Esophagus muscularis mucosa (tissue), 4 donors: ENCODE measurements at regions not wholly inside any gene's neighbourhood (a gene's known extent, or its start where the extent isn't known, plus 50 kb on each side); places are given as distances from the start of the nearest gene placed in this dataset.

ENCODE experiments used
- DNase-seq: peaks from one replicate; pipeline ENCODE4 v3.0.0-alpha.2; 2017; ENCODE audit errors: extremely low spot score
- H3K27ac ChIP-seq, 4 donors: fragments of 200-600 bp; sonication (generic); replicated peaks in 1 of 4; 1 replicate in 3 of 4; 2 replicates in 1 of 4; pipeline ENCODE4 v1.5.1; 2016 to 2019; ENCODE audit warnings: mild to moderate bottlenecking in 1 of 4
- H3K27me3 ChIP-seq, 4 donors: fragments of 200-600 bp; sonication (generic); one replicate each; pipeline versions ENCODE4 v1.5.1 to v1.6.0; 2016 to 2019
- H3K36me3 ChIP-seq, 4 donors: fragments of 200-600 bp; sonication (generic); one replicate each; pipeline ENCODE4 v1.5.1; 2016 to 2019
- H3K4me1 ChIP-seq, 4 donors: fragments of 200-600 bp; sonication (generic); one replicate each; pipeline ENCODE4 v1.5.1; 2016 to 2019
- H3K4me3 ChIP-seq, 4 donors: fragments of 200-600 bp; sonication (generic); 1 replicate in 2 of 4; 2 replicates in 2 of 4; pipeline ENCODE4 v1.5.1; 2016 to 2019; ENCODE audit warnings: mild to moderate bottlenecking in 4 of 4, moderate library complexity in 1 of 4
- H3K9me3 ChIP-seq, 4 donors: fragments of 200-600 bp; sonication (generic); 1 replicate in 3 of 4; 2 replicates in 1 of 4; pipeline ENCODE4 v1.5.1; 2016 to 2019
- EP300 ChIP-seq: sonication (generic); formaldehyde crosslinking; IDR thresholded peaks from one replicate; pipeline ENCODE4 v1.6.1; 2017; ENCODE audit warnings: antibody characterized with exemption
- POLR2A ChIP-seq: fragments of 450-650 bp; IDR thresholded peaks from one replicate; pipeline ENCODE4 v1.6.1; 2017; ENCODE audit warnings: antibody characterized with exemption, moderate library complexity, mild to moderate bottlenecking, low read depth
- POLR2AphosphoS5 ChIP-seq, 2 donors: sonication (generic); formaldehyde crosslinking; IDR thresholded peaks; one replicate each; pipeline ENCODE4 v1.6.1; 2017; ENCODE audit warnings: antibody characterized with exemption in 2 of 2
- WGBS: methylation state at CpG from one replicate; pipeline ENCODE4 v1.1.5; 2018; 5-methylcytosine and 5-hydroxymethylcytosine counted together
- intact Hi-C: fragments of 100-400 bp; cut with DNase I; formaldehyde crosslinking; loops from one replicate; pipeline ENCODE4 v1.15.1; 2023
- TF ChIP-seq, protein P1 (sequence below), 3 experiments: fragments of 200-600 bp in 2 of 3; fragments of 450-650 bp in 1 of 3; sonication (generic) in 2 of 3; IDR thresholded peaks; one replicate each; pipeline ENCODE4 v1.5.1; 2017 to 2019; ENCODE audit warnings: antibody characterized with exemption in 3 of 3, mild to moderate bottlenecking in 2 of 3, moderate library complexity in 1 of 3

DNA sequence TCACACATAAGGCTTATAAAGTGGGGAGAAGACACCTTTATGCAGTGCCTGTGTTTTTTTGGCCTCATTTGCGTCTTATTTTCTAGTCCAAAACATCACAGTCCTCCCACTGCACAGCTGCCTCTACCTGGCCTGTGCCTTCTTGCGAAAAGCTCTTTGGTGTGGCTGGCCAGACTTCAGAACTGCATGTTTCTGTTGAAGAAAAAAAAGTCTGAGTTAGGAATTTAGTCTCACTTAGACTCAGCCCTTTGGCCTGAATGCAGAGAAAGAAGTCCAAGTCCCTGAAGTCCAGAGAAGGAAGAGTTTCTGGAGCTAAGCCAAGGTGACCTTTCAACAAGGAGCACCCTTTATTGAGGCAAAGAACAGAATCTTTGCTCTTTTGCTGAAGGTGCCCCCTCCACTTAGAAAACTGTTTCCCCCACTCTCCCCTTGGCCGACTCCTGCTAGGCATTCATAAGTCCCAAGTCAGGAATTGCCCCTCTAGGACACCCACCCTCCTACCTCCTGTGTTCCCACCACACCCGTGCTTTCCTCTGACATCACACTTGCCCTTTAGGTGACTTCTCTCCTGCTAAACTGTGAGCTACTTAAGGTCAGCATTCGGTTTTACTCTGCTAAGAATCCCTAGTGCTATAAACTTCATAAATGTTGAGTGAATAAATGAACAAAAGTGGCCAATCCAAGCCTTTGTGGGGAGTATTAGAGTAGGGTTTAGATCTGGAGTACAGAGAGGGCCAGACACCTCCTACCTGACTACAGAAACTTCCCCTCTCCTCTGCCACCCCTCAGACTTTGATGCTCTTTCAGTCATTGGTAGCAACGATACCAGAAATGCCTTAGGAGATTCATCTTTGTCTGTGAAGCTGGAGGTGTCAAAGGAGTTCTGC is 226.8 kb downstream of the LACC1 start:
- DNase-seq: peak; percentile 80

DNA sequence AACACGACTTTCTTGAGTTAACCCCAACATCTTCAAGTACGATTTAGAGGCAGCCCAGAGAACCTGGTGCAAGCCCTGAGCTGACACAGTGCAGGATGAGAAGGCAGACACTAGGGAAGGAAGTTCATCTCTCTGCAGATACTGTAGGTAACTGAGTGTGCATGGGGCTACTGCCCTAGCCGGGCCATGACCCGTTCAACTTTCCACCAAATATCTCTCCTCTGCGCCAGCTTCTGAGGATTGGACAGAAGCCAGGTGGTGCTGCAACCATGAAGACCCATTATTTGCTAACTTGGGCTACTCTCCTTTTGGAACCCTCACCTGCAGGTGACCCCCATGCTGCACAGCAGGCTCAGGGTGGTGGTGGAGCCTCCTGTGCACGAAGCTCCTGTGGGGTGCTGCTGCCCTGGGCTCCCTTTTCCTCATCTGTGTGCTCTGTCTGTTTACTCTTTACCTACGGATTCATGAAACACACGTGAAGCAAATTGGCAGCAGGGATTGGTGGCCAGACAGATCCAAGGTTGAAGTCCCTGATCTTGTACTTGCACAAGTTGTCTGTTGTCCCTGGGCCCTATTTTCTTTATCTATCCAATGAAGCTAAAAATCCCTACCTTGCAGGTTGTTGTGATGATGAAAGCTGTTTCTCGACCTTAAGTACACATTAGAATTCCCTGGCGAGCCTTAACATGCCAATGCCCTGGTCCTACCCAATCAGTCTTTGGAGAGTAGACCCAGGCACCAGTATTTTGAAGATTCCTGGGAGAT is 227.8 kb downstream of the LACC1 start:
- H3K27ac ChIP-seq: peak overlapping the region in 1 of 4 donors; percentile 42
- 82% methylated on average over 10 of the region's 10 CpGs for WGBS
- no peaks in the 10 kb centered on the region for H3K9me3 ChIP-seq
- no peaks in the 10 kb centered on the region for H3K27me3 ChIP-seq
- peak; percentile 60 for DNase-seq
- H3K4me3 ChIP-seq: no peak overlapping the region
- H3K36me3 ChIP-seq: no peaks in the 10 kb centered on the region
- TF ChIP-seq EP300 (no peak), POLR2A (no peak), POLR2AphosphoS5 (IDR thresholded peaks at IDR 0.05) (no peak)
- TF ChIP-seq, protein P1, sequence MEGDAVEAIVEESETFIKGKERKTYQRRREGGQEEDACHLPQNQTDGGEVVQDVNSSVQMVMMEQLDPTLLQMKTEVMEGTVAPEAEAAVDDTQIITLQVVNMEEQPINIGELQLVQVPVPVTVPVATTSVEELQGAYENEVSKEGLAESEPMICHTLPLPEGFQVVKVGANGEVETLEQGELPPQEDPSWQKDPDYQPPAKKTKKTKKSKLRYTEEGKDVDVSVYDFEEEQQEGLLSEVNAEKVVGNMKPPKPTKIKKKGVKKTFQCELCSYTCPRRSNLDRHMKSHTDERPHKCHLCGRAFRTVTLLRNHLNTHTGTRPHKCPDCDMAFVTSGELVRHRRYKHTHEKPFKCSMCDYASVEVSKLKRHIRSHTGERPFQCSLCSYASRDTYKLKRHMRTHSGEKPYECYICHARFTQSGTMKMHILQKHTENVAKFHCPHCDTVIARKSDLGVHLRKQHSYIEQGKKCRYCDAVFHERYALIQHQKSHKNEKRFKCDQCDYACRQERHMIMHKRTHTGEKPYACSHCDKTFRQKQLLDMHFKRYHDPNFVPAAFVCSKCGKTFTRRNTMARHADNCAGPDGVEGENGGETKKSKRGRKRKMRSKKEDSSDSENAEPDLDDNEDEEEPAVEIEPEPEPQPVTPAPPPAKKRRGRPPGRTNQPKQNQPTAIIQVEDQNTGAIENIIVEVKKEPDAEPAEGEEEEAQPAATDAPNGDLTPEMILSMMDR (IDR thresholded peaks at IDR 0.05): no peak
- intact Hi-C loops: no loop called here
- H3K4me1 ChIP-seq: peaks cover 22 to 44% (median 30%) of the 10 kb centered on the region in 4 donors

More for the DNA sequence above, 226.8 kb downstream of the LACC1 start:
- Histone ChIP-seq H3K4me3 (no peak overlapping the region), H3K36me3 (no peaks in the 10 kb centered on the region), H3K4me1 (peaks cover 22 to 44% (median 30%) of the 10 kb centered on the region in 4 donors), H3K27me3 (no peaks in the 10 kb centered on the region), H3K9me3 (peaks cover 0 to 4% (median 0%) of the 10 kb centered on the region in 4 donors), H3K27ac (peak overlapping the region; percentile 2 to 50 (median 42))
- TF ChIP-seq POLR2AphosphoS5 (IDR thresholded peaks at IDR 0.05): peak in 1 of 2 donors; percentile 10
- no peak for TF ChIP-seq EP300
- TF ChIP-seq POLR2A: no peak
- TF ChIP-seq, protein P1 (IDR thresholded peaks at IDR 0.05): no peak
- intact Hi-C loops: no loop called here
- 52% methylated on average over 6 of the region's 6 CpGs for WGBS

DNA sequence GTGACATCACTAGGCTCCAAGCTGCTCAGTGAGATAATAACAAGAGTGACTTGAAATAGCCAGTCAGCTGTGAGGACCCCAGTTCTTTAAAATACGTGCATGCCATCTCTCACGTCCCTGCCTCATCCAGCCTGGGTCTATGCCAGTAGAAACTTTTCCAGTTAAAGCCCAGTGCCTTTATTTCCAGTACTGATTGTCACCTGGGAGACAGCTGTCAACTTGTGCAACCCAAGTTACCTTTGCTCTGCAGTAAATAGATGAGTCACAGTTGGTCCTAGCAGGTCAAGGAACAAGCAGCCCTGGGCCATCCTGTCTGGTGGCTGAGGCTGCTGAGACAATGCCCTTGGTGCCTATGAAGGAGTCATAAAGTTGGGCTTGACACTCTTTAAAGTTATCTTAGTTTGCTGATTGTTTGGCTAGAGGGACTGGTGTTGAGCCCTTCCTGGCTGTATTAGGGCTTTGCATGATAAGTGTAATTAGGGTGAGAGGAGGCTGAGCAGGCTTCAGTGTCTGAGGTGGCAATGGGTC is 228.7 kb downstream of the LACC1 start:
- DNase-seq: peak; percentile 81
- H3K4me3 ChIP-seq: no peak overlapping the region
- intact Hi-C loops: no loop called here
- TF ChIP-seq EP300 (no peak), POLR2A (no peak), POLR2AphosphoS5 (IDR thresholded peaks at IDR 0.05) (peak in 1 of 2 donors; percentile 30)
- TF ChIP-seq, protein P1 (IDR thresholded peaks at IDR 0.05): no peak
- H3K36me3 ChIP-seq: no peaks in the 10 kb centered on the region
- peak overlapping the region in 1 of 4 donors; percentile 42 for H3K27ac ChIP-seq
- 62% methylated on average over 2 of the region's 2 CpGs for WGBS
- no peaks in the 10 kb centered on the region for H3K9me3 ChIP-seq
- H3K27me3 ChIP-seq: no peaks in the 10 kb centered on the region
- peaks cover 22 to 44% (median 30%) of the 10 kb centered on the region in 4 donors for H3K4me1 ChIP-seq

DNA sequence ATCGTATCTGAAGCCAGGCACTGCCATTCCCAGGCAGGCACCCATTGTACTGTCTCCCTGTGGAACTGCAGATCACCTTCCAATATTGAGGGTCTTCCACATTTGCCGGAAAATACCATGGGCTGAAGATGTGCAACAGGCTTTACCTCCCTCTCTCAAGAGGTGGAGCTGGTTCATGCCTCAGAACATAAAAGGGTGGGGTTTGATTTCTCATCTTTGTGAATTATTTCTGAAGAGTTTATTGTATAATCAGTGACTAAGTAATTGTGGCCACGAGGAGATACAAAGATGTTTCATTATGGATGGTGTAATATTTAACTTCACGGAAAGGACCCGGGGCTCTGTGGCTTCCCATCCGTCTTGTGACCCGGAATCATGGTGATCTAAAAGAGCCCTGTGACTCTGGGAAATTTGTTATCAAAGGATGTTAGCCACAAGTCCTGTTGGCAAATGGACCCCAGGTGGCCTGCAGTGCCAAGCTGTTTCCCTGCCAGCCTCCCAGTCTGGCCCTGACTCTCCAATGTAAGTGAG is 230.5 kb downstream of the LACC1 start:
- no peak overlapping the region for H3K4me3 ChIP-seq
- no peaks in the 10 kb centered on the region for H3K27me3 ChIP-seq
- WGBS: 81% methylated on average over 7 of the region's 7 CpGs
- H3K36me3 ChIP-seq: no peaks in the 10 kb centered on the region
- no peak overlapping the region for H3K27ac ChIP-seq
- intact Hi-C loops: no loop called here
- TF ChIP-seq EP300: no peak
- TF ChIP-seq, protein P1 (IDR thresholded peaks at IDR 0.05): no peak
- no peak for TF ChIP-seq POLR2AphosphoS5 (IDR thresholded peaks at IDR 0.05)
- no peak for TF ChIP-seq POLR2A
- peak; percentile 70 for DNase-seq
- no peaks in the 10 kb centered on the region for H3K9me3 ChIP-seq
- H3K4me1 ChIP-seq: peaks cover 16 to 38% (median 20%) of the 10 kb centered on the region in 4 donors
